Gastrocnemius medialis (tissue), 4 donors: ENCODE measurements at regions not wholly inside any gene's neighbourhood (a gene's known extent, or its start where the extent isn't known, plus 50 kb on each side); places are given as distances from the start of the nearest gene placed in this dataset.

Experiments
- ATAC-seq, 2 donors: fragments of 150-250 bp; one replicate each; pipeline ENCODE4 v1.9.1; 2016
- DNase-seq, 2 donors: peaks; one replicate each; pipeline ENCODE4 v3.0.0-alpha.2; 2019
- H3K27ac ChIP-seq, 4 donors: fragments of 200-600 bp; sonication (generic); 1 replicate in 1 of 4; 2 replicates in 3 of 4; pipeline ENCODE4 v1.5.1; 2016 to 2018; ENCODE audit warnings: mild to moderate bottlenecking in 2 of 4, moderate library complexity in 1 of 4
- H3K27me3 ChIP-seq, 3 donors: fragments of 200-600 bp; sonication (generic) in 2 of 3; 1 replicate in 1 of 3; 2 replicates in 2 of 3; pipeline versions ENCODE4 v1.5.1 to v1.6.0; 2016 to 2019; ENCODE audit warnings: mild to moderate bottlenecking in 1 of 3, moderate library complexity in 1 of 3
- H3K36me3 ChIP-seq, 2 donors: fragments of 200-600 bp; sonication (generic) in 1 of 2; one replicate each; pipeline ENCODE4 v1.5.1; 2017 to 2018
- H3K4me1 ChIP-seq, 2 donors: fragments of 200-600 bp; sonication (generic) in 1 of 2; one replicate each; pipeline ENCODE4 v1.5.1; 2016 to 2017; ENCODE audit warnings: mild to moderate bottlenecking in 2 of 2
- H3K4me3 ChIP-seq, 4 donors: fragments of 200-600 bp; sonication (generic) in 3 of 4; 1 replicate in 1 of 4; 2 replicates in 3 of 4; pipeline ENCODE4 v1.5.1; 2016 to 2019; ENCODE audit warnings: mild to moderate bottlenecking in 2 of 4
- H3K9me3 ChIP-seq, 3 donors: fragments of 200-600 bp; sonication (generic) in 2 of 3; 1 replicate in 1 of 3; 2 replicates in 2 of 3; pipeline ENCODE4 v1.5.1; 2016 to 2019
- CTCF ChIP-seq, 5 experiments: fragments of 450-650 bp in 3 of 5; fragments of 200-600 bp in 2 of 5; sonication (generic) in 2 of 5; IDR thresholded peaks in 4 of 5; conservative IDR thresholded peaks in 1 of 5; 1 replicate in 4 of 5; 2 replicates in 1 of 5; pipeline ENCODE4 v1.5.1; 2016 to 2019; ENCODE audit warnings: antibody characterized with exemption in 5 of 5, mild to moderate bottlenecking in 3 of 5, moderate library complexity in 3 of 5
- POLR2A ChIP-seq, 2 donors: fragments of 450-650 bp; IDR thresholded peaks; one replicate each; pipeline ENCODE4 v1.6.1; 2017; ENCODE audit warnings: antibody characterized with exemption in 2 of 2, mild to moderate bottlenecking in 2 of 2, moderate library complexity in 2 of 2
- in situ Hi-C, 4 donors: fragments of 200-750 bp; cut with MboI; loops; one replicate each; pipeline versions ENCODE4 v1.15.0 to v1.8.0; 2017; ENCODE audit warnings: low sequenced_read_pairs in 4 of 4
- intact Hi-C: fragments of 100-400 bp; cut with DNase I; formaldehyde crosslinking; loops from one replicate; pipeline ENCODE4 v1.15.1; 2023; ENCODE audit warnings: low total_unique reads

- in situ Hi-C loops, result no loop called here
Observed at GRCh38 chr2:172228177-172228808, 125.6 kb upstream of the DLX2 start.

GRCh38 chr2:172229125-172229524, 126.4 kb upstream of the DLX2 start:
- intact Hi-C loops (no loop called here), in situ Hi-C loops (no loop called here)
- Histone ChIP-seq H3K4me1 (peaks cover 0 to 8% of the 10 kb centered on the region in 2 donors), H3K27ac (no peak overlapping the region), H3K27me3 (peaks cover 0 to 2% (median 0%) of the 10 kb centered on the region in 3 donors), H3K36me3 (no peaks in the 10 kb centered on the region), H3K4me3 (no peak overlapping the region), H3K9me3 (no peaks in the 10 kb centered on the region)
- ATAC-seq (no peak), DNase-seq (no peak)
- TF ChIP-seq POLR2A (IDR thresholded peaks at IDR 0.05), result no peak
- no peak for TF ChIP-seq CTCF (IDR thresholded peaks at IDR 0.05 in 4 of 5, conservative IDR thresholded peaks at IDR 0.05 in 1 of 5)

More at GRCh38 chr2:172228177-172228808, 125.6 kb upstream of the DLX2 start:
- Histone ChIP-seq H3K27ac (no peak overlapping the region), H3K9me3 (no peaks in the 10 kb centered on the region), H3K27me3 (no peaks in the 10 kb centered on the region), H3K4me3 (no peak overlapping the region), H3K36me3 (no peaks in the 10 kb centered on the region), H3K4me1 (peaks cover 0 to 8% of the 10 kb centered on the region in 2 donors)
- TF ChIP-seq CTCF (IDR thresholded peaks at IDR 0.05 in 4 of 5, conservative IDR thresholded peaks at IDR 0.05 in 1 of 5) (no peak), POLR2A (IDR thresholded peaks at IDR 0.05) (no peak)
- intact Hi-C loops, result no loop called here
- no peak for DNase-seq
- no peak for ATAC-seq

GRCh38 chr2:172230332-172230888, 127.7 kb upstream of the DLX2 start:
- H3K36me3 ChIP-seq, result no peaks in the 10 kb centered on the region
- DNase-seq, result no peak
- peaks cover 0 to 13% of the 10 kb centered on the region in 2 donors for H3K4me1 ChIP-seq
- ATAC-seq, result no peak
- peaks cover 11 to 15% (median 12%) of the 10 kb centered on the region in 3 donors for H3K27me3 ChIP-seq
- no peak overlapping the region for H3K4me3 ChIP-seq
- H3K27ac ChIP-seq, result no peak overlapping the region
- H3K9me3 ChIP-seq, result no peaks in the 10 kb centered on the region
- in situ Hi-C loops, result no loop called here
- no peak for TF ChIP-seq CTCF (IDR thresholded peaks at IDR 0.05 in 4 of 5, conservative IDR thresholded peaks at IDR 0.05 in 1 of 5)
- no peak for TF ChIP-seq POLR2A (IDR thresholded peaks at IDR 0.05)
- intact Hi-C loops, result no loop called here

- peaks cover 11 to 20% (median 17%) of the 10 kb centered on the region in 3 donors for H3K27me3 ChIP-seq
- in situ Hi-C loops, result no loop called here
- no peak for DNase-seq
- no peak for ATAC-seq
- intact Hi-C loops, result no loop called here
- no peaks in the 10 kb centered on the region for H3K9me3 ChIP-seq
- no peak overlapping the region for H3K4me3 ChIP-seq
- no peak overlapping the region for H3K27ac ChIP-seq
- no peak for TF ChIP-seq CTCF (IDR thresholded peaks at IDR 0.05 in 4 of 5, conservative IDR thresholded peaks at IDR 0.05 in 1 of 5)
- TF ChIP-seq POLR2A (IDR thresholded peaks at IDR 0.05), result no peak
- peaks cover 0 to 18% of the 10 kb centered on the region in 2 donors for H3K4me1 ChIP-seq
- no peaks in the 10 kb centered on the region for H3K36me3 ChIP-seq
Observed at GRCh38 chr2:172230889-172231401, 128.2 kb upstream of the DLX2 start.
